ENCODE measurements at regions not wholly inside any gene's neighbourhood (a gene's known extent, or its start where the extent isn't known, plus 50 kb on each side); places are given as distances from the start of the nearest gene placed in this dataset.

GRCh38 chr14:48580692-48581091 lies 905.3 kb upstream of the MDGA2 start:
- TF ChIP-seq ZNF565 (CRISPR knock-in tag; conservative IDR thresholded peaks at IDR 0.05; ENCODE audit: low read depth) (no peak), CSDC2 (CRISPR knock-in tag; IDR thresholded peaks at IDR 0.05) (no peak), ZFP30 (CRISPR knock-in tag; IDR thresholded peaks at IDR 0.05) (no peak), PPARA (CRISPR knock-in tag; IDR thresholded peaks at IDR 0.05; ENCODE audit: borderline replicate concordance) (no peak), POU6F1 (CRISPR knock-in tag; IDR thresholded peaks at IDR 0.05; ENCODE audit: borderline replicate concordance, low read depth) (no peak), TCF4 (CRISPR knock-in tag; IDR thresholded peaks at IDR 0.05; ENCODE audit: borderline replicate concordance) (no peak), TOX (CRISPR knock-in tag; IDR thresholded peaks at IDR 0.05; ENCODE audit: borderline replicate concordance) (no peak), ZNF8 (CRISPR knock-in tag; IDR thresholded peaks at IDR 0.05) (no peak), ISL1 (CRISPR knock-in tag; IDR thresholded peaks at IDR 0.05) (no peak), PATZ1 (CRISPR knock-in tag; IDR thresholded peaks at IDR 0.05; ENCODE audit: borderline replicate concordance) (no peak)
- ATAC-seq, result no peak

- no peak for ATAC-seq
- no peak for TF ChIP-seq PATZ1 (CRISPR knock-in tag; IDR thresholded peaks at IDR 0.05; ENCODE audit: borderline replicate concordance)
- no peak for TF ChIP-seq CREB5 (CRISPR knock-in tag; IDR thresholded peaks at IDR 0.05; ENCODE audit: low read depth)
- no peak for TF ChIP-seq RARB (CRISPR knock-in tag; IDR thresholded peaks at IDR 0.05)
- no peak for TF ChIP-seq ZFP30 (CRISPR knock-in tag; IDR thresholded peaks at IDR 0.05)
- no peak for TF ChIP-seq GLIS3 (CRISPR knock-in tag; IDR thresholded peaks at IDR 0.05)
- no peak for TF ChIP-seq ZC3H10 (CRISPR knock-in tag; IDR thresholded peaks at IDR 0.05)
Observed at GRCh38 chr14:48575772-48576171, 900.4 kb upstream of the MDGA2 start.

GRCh38 chr14:48568688-48569087 lies 893.3 kb upstream of the MDGA2 start:
- ATAC-seq, result no peak

GRCh38 chr14:48568252-48568651 lies 892.8 kb upstream of the MDGA2 start:
- ATAC-seq, result no peak
- TF ChIP-seq CREB5 (CRISPR knock-in tag; IDR thresholded peaks at IDR 0.05; ENCODE audit: low read depth), result no peak
- no peak for TF ChIP-seq ARNTL (CRISPR knock-in tag; IDR thresholded peaks at IDR 0.05; ENCODE audit: borderline replicate concordance, low read depth)
- no peak for TF ChIP-seq POU6F1 (CRISPR knock-in tag; IDR thresholded peaks at IDR 0.05; ENCODE audit: borderline replicate concordance, low read depth)
- TF ChIP-seq ZFP3 (CRISPR knock-in tag; IDR thresholded peaks at IDR 0.05), result no peak
- no peak for TF ChIP-seq ESRRG (CRISPR knock-in tag; IDR thresholded peaks at IDR 0.05)
- no peak for TF ChIP-seq CSRNP3 (CRISPR knock-in tag; IDR thresholded peaks at IDR 0.05)
- no peak for TF ChIP-seq PATZ1 (CRISPR knock-in tag; IDR thresholded peaks at IDR 0.05; ENCODE audit: borderline replicate concordance)
- no peak for TF ChIP-seq OSR1 (CRISPR knock-in tag; IDR thresholded peaks at IDR 0.05)
- TF ChIP-seq ISL1 (CRISPR knock-in tag; IDR thresholded peaks at IDR 0.05), result no peak

More at GRCh38 chr14:48568688-48569087, 893.3 kb upstream of the MDGA2 start:
- TF ChIP-seq ISL1 (CRISPR knock-in tag; IDR thresholded peaks at IDR 0.05) (peak; percentile 25; the same call in 1 of the 2 replicates), ZFP30 (CRISPR knock-in tag; IDR thresholded peaks at IDR 0.05) (no peak)

All from SK-N-SH treated with all-trans-retinoic acid at 6 μM for 48 hours (cell line).